KMS-11 (cell line): ENCODE measurements at regions not wholly inside any gene's neighbourhood (a gene's known extent, or its start where the extent isn't known, plus 50 kb on each side); places are given as distances from the start of the nearest gene placed in this dataset.

ENCODE experiments used
- H2AFZ ChIP-seq: fragments of 200-600 bp; sonication (generic); 2 replicates; pipeline ENCODE4 v1.6.1; 2016; ENCODE audit warnings: antibody characterized with exemption, mixed run types, low read depth
- H3K27ac ChIP-seq: fragments of 200-600 bp; sonication (generic); 2 replicates; pipeline ENCODE4 v1.6.1; 2016; ENCODE audit warnings: mild to moderate bottlenecking, mixed run types
- H3K27me3 ChIP-seq: fragments of 200-600 bp; sonication (generic); 2 replicates; pipeline ENCODE4 v1.6.1; 2017; ENCODE audit warnings: mild to moderate bottlenecking, low read depth, mixed run types, moderate library complexity; ENCODE audit not compliant: insufficient read depth
- H3K36me3 ChIP-seq: fragments of 200-600 bp; sonication (generic); 2 replicates; pipeline ENCODE4 v1.6.1; 2017; ENCODE audit warnings: mild to moderate bottlenecking, mixed run types; ENCODE audit not compliant: insufficient read depth
- H3K4me1 ChIP-seq: fragments of 200-600 bp; sonication (generic); 2 replicates; pipeline ENCODE4 v1.6.1; 2016; ENCODE audit warnings: mild to moderate bottlenecking, low read depth, mixed run types; ENCODE audit not compliant: poor library complexity, severe bottlenecking
- H3K4me2 ChIP-seq: fragments of 200-600 bp; sonication (generic); 2 replicates; pipeline ENCODE4 v1.7.0; 2016; ENCODE audit warnings: mild to moderate bottlenecking, mixed run types
- H3K4me3 ChIP-seq: fragments of 200-600 bp; sonication (generic); IDR thresholded peaks from 2 replicates; pipeline ENCODE4 v1.6.1; 2017; ENCODE audit warnings: low read depth, low read length, mixed read lengths; ENCODE audit not compliant: insufficient read depth
- H3K79me2 ChIP-seq: fragments of 200-600 bp; sonication (generic); 2 replicates; pipeline ENCODE4 v1.6.1; 2016; ENCODE audit warnings: low read depth, mixed run types; ENCODE audit not compliant: insufficient read depth
- H3K9ac ChIP-seq: fragments of 200-600 bp; sonication (generic); 2 replicates; pipeline ENCODE4 v1.6.1; 2016; ENCODE audit warnings: mild to moderate bottlenecking, mixed run types
- H4K20me1 ChIP-seq: fragments of 200-600 bp; sonication (generic); 2 replicates; pipeline ENCODE4 v1.6.1; 2016; ENCODE audit warnings: mild to moderate bottlenecking, mixed run types; ENCODE audit not compliant: insufficient read depth
- CTCF ChIP-seq: fragments of 200-600 bp; sonication (generic); conservative IDR thresholded peaks from 2 replicates; pipeline ENCODE4 v1.6.1; 2017; ENCODE audit warnings: low read depth, mild to moderate bottlenecking, antibody characterized with exemption, low read length, moderate library complexity, mixed read lengths

- H3K27me3 ChIP-seq, result no peaks in the 10 kb centered on the region
- H2AFZ ChIP-seq, result no peak overlapping the region
- no peaks in the 10 kb centered on the region for H3K36me3 ChIP-seq
- H3K79me2 ChIP-seq, result peaks cover 3% of the 10 kb centered on the region; the same call in 1 of the 2 replicates
- H3K4me1 ChIP-seq, result peaks cover 3% of the 10 kb centered on the region
- no peak overlapping the region for H3K4me2 ChIP-seq
- H4K20me1 ChIP-seq, result no peaks in the 10 kb centered on the region
- TF ChIP-seq CTCF, result no peak
- no peak overlapping the region for H3K27ac ChIP-seq
- H3K9ac ChIP-seq, result no peak overlapping the region
- no peak overlapping the region for H3K4me3 ChIP-seq
Measured at GRCh38 chr7:130996205-130996832, 262.3 kb upstream of the KLF14 start.

GRCh38 chr7:130996833-130997231, 262.8 kb upstream of the KLF14 start:
- Histone ChIP-seq H3K27me3 (no peaks in the 10 kb centered on the region), H3K27ac (no peak overlapping the region), H2AFZ (no peak overlapping the region), H3K4me3 (no peak overlapping the region), H4K20me1 (no peaks in the 10 kb centered on the region), H3K4me1 (peaks cover 3% of the 10 kb centered on the region), H3K79me2 (peaks cover 3% of the 10 kb centered on the region; the same call in 1 of the 2 replicates), H3K9ac (no peak overlapping the region), H3K36me3 (no peaks in the 10 kb centered on the region), H3K4me2 (no peak overlapping the region)
- TF ChIP-seq CTCF, result no peak

GRCh38 chr7:130998993-130999602, 265.1 kb upstream of the KLF14 start:
- Histone ChIP-seq H3K27ac (no peak overlapping the region), H3K4me1 (peaks cover 3% of the 10 kb centered on the region), H2AFZ (no peak overlapping the region), H3K79me2 (peaks cover 3% of the 10 kb centered on the region; the same call in 1 of the 2 replicates), H3K9ac (no peak overlapping the region), H3K36me3 (no peaks in the 10 kb centered on the region), H3K27me3 (no peaks in the 10 kb centered on the region), H4K20me1 (no peaks in the 10 kb centered on the region), H3K4me3 (no peak overlapping the region), H3K4me2 (no peak overlapping the region)
- TF ChIP-seq CTCF, result no peak

- Histone ChIP-seq H3K36me3 (no peaks in the 10 kb centered on the region), H3K4me1 (peaks cover 3% of the 10 kb centered on the region), H4K20me1 (no peaks in the 10 kb centered on the region), H3K9ac (no peak overlapping the region), H3K4me3 (no peak overlapping the region), H3K79me2 (peaks cover 3% of the 10 kb centered on the region; the same call in 1 of the 2 replicates), H3K27ac (no peak overlapping the region), H3K4me2 (no peak overlapping the region), H3K27me3 (no peaks in the 10 kb centered on the region), H2AFZ (no peak overlapping the region)
- no peak for TF ChIP-seq CTCF
Measured at GRCh38 chr7:130999926-131000325, 265.9 kb upstream of the KLF14 start.
